Pancreas (tissue), 10 donors: ENCODE measurements at regions not wholly inside any gene's neighbourhood (a gene's known extent, or its start where the extent isn't known, plus 50 kb on each side); places are given as distances from the start of the nearest gene placed in this dataset.
"Not testable (repeated sequence)": the region's sequence is repeated elsewhere in the genome, so short reads cannot be mapped to it uniquely, and the experiment has no call there.

Experiments used
- ATAC-seq, 4 donors: fragments of 200-7000 bp; cut with Tn5 transposase; one replicate each; pipeline versions ENCODE4 v1.8.0 to v1.9.1; 2020; ENCODE audit warnings: mild to moderate bottlenecking in 4 of 4, moderate library complexity in 4 of 4
- DNase-seq, 6 donors: peaks; one replicate each; pipeline ENCODE4 v3.0.0-alpha.2; 2020
- FAIRE-seq: peaks from 2 replicates; lab custom pipeline; 2012; peaks lifted over from hg19 to GRCh38; lab: Jason Lieb, UNC
- H3K27ac ChIP-seq, 4 donors: fragments of 200-600 bp; sonication (generic); 1 replicate in 3 of 4; 2 replicates in 1 of 4; pipeline versions ENCODE4 v1.5.0 to v1.8.0; 2020
- H3K27me3 ChIP-seq, 4 donors: fragments of 200-600 bp; one replicate each; pipeline ENCODE4 v1.8.0; 2021
- H3K36me3 ChIP-seq, 3 donors: fragments of 200-600 bp; sonication (generic) in 1 of 3; one replicate each; pipeline versions ENCODE4 v1.5.0 to v1.8.0; 2020 to 2021
- H3K4me1 ChIP-seq, 3 donors: fragments of 200-600 bp; one replicate each; pipeline ENCODE4 v1.8.0; 2021
- H3K4me3 ChIP-seq, 4 donors: fragments of 200-600 bp; sonication (generic) in 2 of 4; one replicate each; pipeline versions ENCODE4 v1.5.0 to v1.8.0; 2020 to 2021
- H3K9me3 ChIP-seq, 4 donors: fragments of 200-600 bp; one replicate each; pipeline ENCODE4 v1.8.0; 2021
- CTCF ChIP-seq, 4 donors: fragments of 200-600 bp; sonication (generic) in 3 of 4; IDR thresholded peaks; one replicate each; pipeline versions ENCODE4 v1.5.0 to v1.8.0; 2021; ENCODE audit warnings: antibody characterized with exemption in 4 of 4
- WGBS, 2 donors: extraction: QIAGEN DNeasy Blood & Tissue Kit; methylation state at CpG; one replicate each; pipeline ENCODE4 v1.1.7; 2013; 5-methylcytosine and 5-hydroxymethylcytosine counted together
- intact Hi-C, 3 donors: fragments of 100-400 bp; cut with DNase I; formaldehyde crosslinking; loops; one replicate each; pipeline versions ENCODE4 v1.11.1 to v1.14.2; 2022
- donor health status: healthy with polysubstance abuse.
- donor health status: DM: no; HTN: no; CAD: no; lungs with moderate emphysema.
- donor health status: DM: no; HTN: no; CAD: no.
- donor health status: control.
- donor health status: control.
- donor health status: Bipolar disorder and iron deficiency.
- donor health status: DM: yes; HTN: yes; CAD: no.
- donor health status: DM: no; HTN: no; CAD: no.
- donor health status: DM: no; HTN: no; CAD: no.
- donor health status: DM: yes; HTN: yes; CAD: no.

- peak in 1 of 4 donors; percentile 51 for ATAC-seq
- no peak for FAIRE-seq
- no peaks in the 10 kb centered on the region for H3K27me3 ChIP-seq
- no peak overlapping the region for H3K27ac ChIP-seq
- no peaks in the 10 kb centered on the region for H3K9me3 ChIP-seq
- 67% methylated on average over 2 of the region's 2 CpGs for WGBS, 2 donors
- TF ChIP-seq CTCF (IDR thresholded peaks at IDR 0.05), result no peak
- intact Hi-C loops, result no loop called here
- no peak for DNase-seq
- H3K4me1 ChIP-seq, result no peaks in the 10 kb centered on the region
- no peak overlapping the region for H3K4me3 ChIP-seq
- H3K36me3 ChIP-seq, result no peaks in the 10 kb centered on the region
Measured at GRCh38 chr10:60473557-60473956, 83.9 kb upstream of the ANK3 start.

- no peak for TF ChIP-seq CTCF (IDR thresholded peaks at IDR 0.05)
- intact Hi-C loops, result no loop called here
Measured at GRCh38 chr10:60470091-60470490, 80.4 kb upstream of the ANK3 start.

GRCh38 chr10:60469147-60469546 lies 79.5 kb upstream of the ANK3 start:
- H3K4me3 ChIP-seq, H3K9me3 ChIP-seq, H3K4me1 ChIP-seq, H3K27ac ChIP-seq, DNase-seq, ATAC-seq, H3K36me3 ChIP-seq, intact Hi-C loops, H3K27me3 ChIP-seq: not testable (repeated sequence)
- peak; percentile 99 for FAIRE-seq

More at GRCh38 chr10:60470091-60470490, 80.4 kb upstream of the ANK3 start:
- no peak for DNase-seq
- 92% methylated on average over 5 of the region's 5 CpGs for WGBS, 2 donors
- no peak for ATAC-seq
- no peaks in the 10 kb centered on the region for H3K4me1 ChIP-seq
- no peaks in the 10 kb centered on the region for H3K36me3 ChIP-seq
- H3K27me3 ChIP-seq, result no peaks in the 10 kb centered on the region
- FAIRE-seq, result no peak
- H3K9me3 ChIP-seq, result no peaks in the 10 kb centered on the region
- no peak overlapping the region for H3K27ac ChIP-seq
- no peak overlapping the region for H3K4me3 ChIP-seq

- no peak for FAIRE-seq
- no peak for DNase-seq
- no peak for ATAC-seq
- intact Hi-C loops, result no loop called here
- TF ChIP-seq CTCF (IDR thresholded peaks at IDR 0.05), result no peak
- no peak overlapping the region for H3K27ac ChIP-seq
- WGBS, 2 donors, result 89 to 90% methylated on average over 3 of the region's 3 CpGs
- no peaks in the 10 kb centered on the region for H3K36me3 ChIP-seq
- no peaks in the 10 kb centered on the region for H3K27me3 ChIP-seq
- no peak overlapping the region for H3K4me3 ChIP-seq
- no peaks in the 10 kb centered on the region for H3K4me1 ChIP-seq
- H3K9me3 ChIP-seq, result no peaks in the 10 kb centered on the region
Measured at GRCh38 chr10:60467202-60467546, 77.5 kb upstream of the ANK3 start.

- no peak overlapping the region for H3K4me3 ChIP-seq
- H3K27me3 ChIP-seq, result no peaks in the 10 kb centered on the region
- no peaks in the 10 kb centered on the region for H3K36me3 ChIP-seq
- ATAC-seq, result no peak
- intact Hi-C loops, result no loop called here
- no peak for FAIRE-seq
- no peak overlapping the region for H3K27ac ChIP-seq
- DNase-seq, result no peak
- WGBS, 2 donors, result 90 to 96% methylated on average over 4 of the region's 4 CpGs
- H3K4me1 ChIP-seq, result no peaks in the 10 kb centered on the region
- no peak for TF ChIP-seq CTCF (IDR thresholded peaks at IDR 0.05)
- H3K9me3 ChIP-seq, result no peaks in the 10 kb centered on the region
Measured at GRCh38 chr10:60466267-60467201, 76.9 kb upstream of the ANK3 start.
